RWPE2 (cell line): ENCODE measurements at regions not wholly inside any gene's neighbourhood (a gene's known extent, or its start where the extent isn't known, plus 50 kb on each side); places are given as distances from the start of the nearest gene placed in this dataset.

Experiments used
- ATAC-seq: fragments of 200-7000 bp; cut with Tn5 transposase; 3 replicates; pipeline ENCODE4 v1.9.1; 2021; ENCODE audit warnings: low read depth
- DNase-seq: peaks from one replicate; pipeline ENCODE4 v3.0.0-alpha.2; 2020; ENCODE audit warnings: low spot score
- H3K27ac ChIP-seq: fragments of 450-650 bp; 2 replicates; pipeline ENCODE4 v1.5.1; 2017; ENCODE audit warnings: mild to moderate bottlenecking; ENCODE audit not compliant: poor library complexity, severe bottlenecking
- H3K27me3 ChIP-seq: fragments of 250-450 bp; sonication (Bioruptor Pico); 2 replicates; pipeline ENCODE4 v1.5.1; 2021; ENCODE audit warnings: mild to moderate bottlenecking, moderate library complexity; ENCODE audit not compliant: insufficient read depth, poor library complexity, severe bottlenecking
- H3K36me3 ChIP-seq: fragments of 250-450 bp; sonication (Bioruptor Pico); 2 replicates; pipeline ENCODE4 v1.5.1; 2020; ENCODE audit warnings: low read depth, mild to moderate bottlenecking, moderate library complexity
- H3K4me1 ChIP-seq: fragments of 250-450 bp; sonication (Bioruptor Pico); 2 replicates; pipeline ENCODE4 v1.5.1; 2021; ENCODE audit warnings: mild to moderate bottlenecking, moderate library complexity; ENCODE audit not compliant: insufficient read depth, poor library complexity, severe bottlenecking
- H3K4me3 ChIP-seq: fragments of 250-450 bp; sonication (Bioruptor Pico); 2 replicates; pipeline ENCODE4 v1.5.1; 2021; ENCODE audit warnings: mild to moderate bottlenecking, moderate library complexity; ENCODE audit not compliant: severe bottlenecking
- H3K9me3 ChIP-seq: fragments of 250-450 bp; sonication (Bioruptor Pico); 2 replicates; pipeline ENCODE4 v1.5.1; 2021; ENCODE audit warnings: mild to moderate bottlenecking, moderate library complexity; ENCODE audit not compliant: severe bottlenecking
- TF ChIP-seq, protein P1 (sequence below): fragments of 450-650 bp; IDR thresholded peaks from one replicate; pipeline ENCODE4 v1.5.1; 2017; ENCODE audit warnings: mild to moderate bottlenecking, moderate library complexity; ENCODE audit not compliant: poor library complexity, severe bottlenecking

DNA sequence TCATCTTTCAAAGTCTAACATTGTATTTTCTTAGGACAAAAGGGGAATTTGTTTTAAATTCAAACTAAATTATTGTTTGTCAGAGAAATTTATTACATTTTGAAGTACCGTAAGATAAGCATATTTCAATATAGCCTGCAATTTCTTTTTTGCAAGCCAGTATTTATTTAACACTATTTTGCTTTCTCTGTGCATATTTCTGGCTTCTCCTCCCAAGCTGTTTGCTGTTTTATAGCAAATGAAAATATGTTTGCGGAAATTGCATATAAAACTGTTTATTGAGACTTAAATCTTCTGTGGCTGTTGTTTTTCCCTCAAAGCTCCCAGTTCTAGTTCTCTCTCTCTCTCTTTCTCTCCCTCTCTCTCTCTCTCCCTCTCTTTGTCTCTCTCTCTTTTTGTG lies 866.8 kb downstream of the FAM181B start:
- ATAC-seq (no peak), DNase-seq (no peak)
- Histone ChIP-seq H3K27ac (no peak overlapping the region), H3K4me1 (no peaks in the 10 kb centered on the region), H3K27me3 (no peaks in the 10 kb centered on the region), H3K9me3 (no peaks in the 10 kb centered on the region), H3K4me3 (no peak overlapping the region), H3K36me3 (no peaks in the 10 kb centered on the region)
- TF ChIP-seq, protein P1, sequence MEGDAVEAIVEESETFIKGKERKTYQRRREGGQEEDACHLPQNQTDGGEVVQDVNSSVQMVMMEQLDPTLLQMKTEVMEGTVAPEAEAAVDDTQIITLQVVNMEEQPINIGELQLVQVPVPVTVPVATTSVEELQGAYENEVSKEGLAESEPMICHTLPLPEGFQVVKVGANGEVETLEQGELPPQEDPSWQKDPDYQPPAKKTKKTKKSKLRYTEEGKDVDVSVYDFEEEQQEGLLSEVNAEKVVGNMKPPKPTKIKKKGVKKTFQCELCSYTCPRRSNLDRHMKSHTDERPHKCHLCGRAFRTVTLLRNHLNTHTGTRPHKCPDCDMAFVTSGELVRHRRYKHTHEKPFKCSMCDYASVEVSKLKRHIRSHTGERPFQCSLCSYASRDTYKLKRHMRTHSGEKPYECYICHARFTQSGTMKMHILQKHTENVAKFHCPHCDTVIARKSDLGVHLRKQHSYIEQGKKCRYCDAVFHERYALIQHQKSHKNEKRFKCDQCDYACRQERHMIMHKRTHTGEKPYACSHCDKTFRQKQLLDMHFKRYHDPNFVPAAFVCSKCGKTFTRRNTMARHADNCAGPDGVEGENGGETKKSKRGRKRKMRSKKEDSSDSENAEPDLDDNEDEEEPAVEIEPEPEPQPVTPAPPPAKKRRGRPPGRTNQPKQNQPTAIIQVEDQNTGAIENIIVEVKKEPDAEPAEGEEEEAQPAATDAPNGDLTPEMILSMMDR: no peak

DNA sequence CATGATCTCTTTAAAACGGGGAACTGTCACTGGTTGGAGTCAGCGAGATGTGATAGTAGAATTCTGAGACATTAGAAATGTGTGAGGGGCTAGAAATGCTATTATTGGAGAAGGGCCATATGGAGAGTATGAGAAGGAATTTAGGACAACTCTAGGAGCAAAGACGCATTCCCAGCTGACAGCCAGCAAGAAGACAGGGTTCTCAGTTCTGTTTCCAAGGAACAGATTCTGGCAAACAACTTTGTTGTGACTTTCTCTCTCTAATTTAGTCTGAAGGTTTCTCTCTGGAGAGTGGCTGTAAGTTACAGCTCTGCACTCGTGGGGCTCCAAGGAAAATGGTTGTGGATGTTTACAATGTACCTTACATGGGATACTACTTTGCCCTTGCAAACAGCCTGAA lies 876.3 kb downstream of the FAM181B start:
- Histone ChIP-seq H3K9me3 (no peaks in the 10 kb centered on the region), H3K4me1 (no peaks in the 10 kb centered on the region), H3K27ac (no peak overlapping the region), H3K36me3 (no peaks in the 10 kb centered on the region), H3K4me3 (no peak overlapping the region), H3K27me3 (peaks cover 4% of the 10 kb centered on the region)
- DNase-seq (no peak), ATAC-seq (no peak)
- TF ChIP-seq, protein P1: no peak

DNA sequence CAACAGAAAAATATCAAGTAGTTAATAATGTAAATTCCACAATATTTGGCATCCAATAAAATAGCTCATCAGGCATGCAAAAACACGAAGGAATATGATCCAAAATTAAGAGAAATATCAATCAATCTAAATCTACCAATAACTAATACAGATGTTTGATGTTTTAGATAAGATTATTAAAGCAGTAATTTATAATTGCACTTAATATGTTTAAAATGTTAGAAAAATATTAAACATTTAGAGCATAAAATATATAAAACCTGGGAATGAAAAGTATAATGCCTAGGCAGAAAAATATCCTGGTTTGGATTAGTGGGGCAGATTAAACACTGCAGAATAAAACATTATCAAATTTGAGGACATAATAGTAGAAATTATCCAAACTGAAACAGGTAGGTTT lies 879.9 kb downstream of the FAM181B start:
- Histone ChIP-seq H3K4me3 (no peak overlapping the region), H3K9me3 (no peaks in the 10 kb centered on the region), H3K27ac (no peak overlapping the region), H3K27me3 (no peaks in the 10 kb centered on the region), H3K36me3 (no peaks in the 10 kb centered on the region), H3K4me1 (no peaks in the 10 kb centered on the region)
- no peak for ATAC-seq
- TF ChIP-seq, protein P1: no peak
- no peak for DNase-seq

DNA sequence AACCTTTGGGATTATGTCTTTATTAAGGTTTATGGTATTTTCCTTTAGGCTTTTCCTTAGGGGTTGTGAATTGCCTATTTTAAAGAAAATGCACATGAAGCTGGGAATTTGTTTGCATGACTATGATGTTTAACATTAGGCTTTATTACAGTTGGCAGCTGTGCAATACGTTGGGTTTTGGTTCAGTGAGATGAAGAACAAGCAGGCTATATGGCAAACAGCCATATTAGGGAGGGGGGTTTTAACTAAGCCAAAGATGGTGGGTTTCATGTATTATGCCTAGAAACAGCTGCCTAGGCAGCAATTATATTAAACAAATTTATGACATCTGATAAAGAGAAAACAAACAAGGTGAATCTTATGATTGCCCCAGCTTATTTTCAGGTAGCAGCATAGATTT lies 880.8 kb downstream of the FAM181B start:
- no peak for ATAC-seq
- TF ChIP-seq, protein P1: no peak
- Histone ChIP-seq H3K4me3 (no peak overlapping the region), H3K27me3 (no peaks in the 10 kb centered on the region), H3K27ac (no peak overlapping the region), H3K36me3 (no peaks in the 10 kb centered on the region), H3K9me3 (no peaks in the 10 kb centered on the region), H3K4me1 (no peaks in the 10 kb centered on the region)
- no peak for DNase-seq

DNA sequence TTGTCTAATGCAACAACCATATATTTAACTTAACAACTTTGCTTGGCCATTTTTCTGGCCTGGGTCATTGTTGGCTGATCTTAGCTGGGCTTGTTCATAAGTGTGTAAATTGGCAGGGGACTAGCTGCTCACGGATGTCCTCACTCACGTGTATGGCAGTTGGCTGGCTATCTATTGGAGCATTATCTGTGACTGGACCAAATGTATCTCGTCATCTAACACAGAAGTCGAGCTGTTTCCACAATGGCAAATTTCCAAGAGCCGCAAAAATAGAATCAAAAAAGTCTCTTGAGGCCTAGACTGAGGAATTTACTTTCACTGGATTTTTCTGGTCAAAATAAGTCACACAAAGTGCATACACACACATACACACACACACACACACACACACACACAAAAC lies 893.3 kb downstream of the FAM181B start:
- DNase-seq: no peak
- Histone ChIP-seq H3K36me3 (no peaks in the 10 kb centered on the region), H3K4me3 (no peak overlapping the region), H3K27me3 (no peaks in the 10 kb centered on the region), H3K27ac (no peak overlapping the region), H3K4me1 (no peaks in the 10 kb centered on the region), H3K9me3 (no peaks in the 10 kb centered on the region)
- ATAC-seq: no peak
- TF ChIP-seq, protein P1: no peak
